HEK293T (cell line): ENCODE measurements at regions not wholly inside any gene's neighbourhood (a gene's known extent, or its start where the extent isn't known, plus 50 kb on each side); places are given as distances from the start of the nearest gene placed in this dataset.

Experiments used
- BHLHE40 ChIP-seq: fragments of 450-650 bp; IDR thresholded peaks from 2 replicates; pipeline ENCODE4 v1.6.1; 2016; ENCODE audit warnings: mild to moderate bottlenecking, moderate library complexity, borderline replicate concordance
- CTBP1 ChIP-seq: fragments of 450-650 bp; IDR thresholded peaks from 2 replicates; pipeline ENCODE4 v1.6.1; 2016; ENCODE audit warnings: borderline replicate concordance
- ELF4 ChIP-seq: fragments of 450-650 bp; IDR thresholded peaks from 2 replicates; pipeline ENCODE4 v1.6.1; 2017; ENCODE audit warnings: antibody characterized with exemption
- FOXM1 ChIP-seq: fragments of 450-650 bp; IDR thresholded peaks from 2 replicates; pipeline ENCODE4 v1.6.1; 2017; ENCODE audit warnings: mild to moderate bottlenecking, borderline replicate concordance
- HDGF ChIP-seq: fragments of 450-650 bp; IDR thresholded peaks from 2 replicates; pipeline ENCODE4 v1.6.1; 2017; ENCODE audit warnings: antibody characterized with exemption, borderline replicate concordance
- L3MBTL2 ChIP-seq: fragments of 450-650 bp; conservative IDR thresholded peaks from 2 replicates; pipeline ENCODE4 v1.6.1; 2016; ENCODE audit warnings: mild to moderate bottlenecking
- NFRKB ChIP-seq: fragments of 450-650 bp; IDR thresholded peaks from 2 replicates; pipeline ENCODE4 v1.6.1; 2016; ENCODE audit warnings: mild to moderate bottlenecking, moderate library complexity
- SP1 ChIP-seq: fragments of 450-650 bp; IDR thresholded peaks from 2 replicates; pipeline ENCODE4 v1.6.1; 2017
- SUZ12 ChIP-seq: fragments of 450-650 bp; IDR thresholded peaks from 2 replicates; pipeline ENCODE4 v1.6.1; 2016; ENCODE audit warnings: mild to moderate bottlenecking
- TARDBP ChIP-seq: fragments of 450-650 bp; IDR thresholded peaks from 2 replicates; pipeline ENCODE4 v1.6.1; 2016
- TF ChIP-seq, protein P1 (sequence below): fragments of 450-650 bp; IDR thresholded peaks from 2 replicates; pipeline ENCODE4 v1.6.1; 2016

DNA sequence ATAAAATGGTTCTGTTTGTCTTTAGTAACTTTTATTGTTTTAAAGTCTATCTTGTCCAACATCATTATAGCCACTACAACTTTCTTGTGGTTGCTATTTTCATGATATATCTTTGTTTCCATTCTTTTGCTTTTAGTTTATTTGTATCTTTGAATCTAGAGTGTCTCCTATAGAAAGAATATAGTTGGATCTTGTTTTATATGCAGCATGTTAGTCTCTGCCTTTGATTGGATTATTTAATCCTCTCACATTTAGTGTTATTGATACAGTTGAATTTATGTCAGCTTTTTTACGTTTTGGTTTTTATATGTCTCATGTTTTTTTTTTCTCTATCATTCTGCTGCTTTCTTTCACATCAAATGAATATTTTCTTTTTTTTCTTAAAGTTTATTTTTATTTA, 98.1 kb downstream of the VSIG4 start:
- no peak for TF ChIP-seq SUZ12
- TF ChIP-seq FOXM1: no peak
- no peak for TF ChIP-seq SP1
- TF ChIP-seq ELF4: no peak
- TF ChIP-seq, protein P1, sequence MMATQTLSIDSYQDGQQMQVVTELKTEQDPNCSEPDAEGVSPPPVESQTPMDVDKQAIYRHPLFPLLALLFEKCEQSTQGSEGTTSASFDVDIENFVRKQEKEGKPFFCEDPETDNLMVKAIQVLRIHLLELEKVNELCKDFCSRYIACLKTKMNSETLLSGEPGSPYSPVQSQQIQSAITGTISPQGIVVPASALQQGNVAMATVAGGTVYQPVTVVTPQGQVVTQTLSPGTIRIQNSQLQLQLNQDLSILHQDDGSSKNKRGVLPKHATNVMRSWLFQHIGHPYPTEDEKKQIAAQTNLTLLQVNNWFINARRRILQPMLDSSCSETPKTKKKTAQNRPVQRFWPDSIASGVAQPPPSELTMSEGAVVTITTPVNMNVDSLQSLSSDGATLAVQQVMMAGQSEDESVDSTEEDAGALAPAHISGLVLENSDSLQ: no peak
- TF ChIP-seq CTBP1: no peak
- TF ChIP-seq HDGF: no peak
- TF ChIP-seq L3MBTL2: no peak
- no peak for TF ChIP-seq NFRKB
- TF ChIP-seq BHLHE40: no peak
- no peak for TF ChIP-seq TARDBP
